PC-9 (cell line): ENCODE measurements at regions not wholly inside any gene's neighbourhood (a gene's known extent, or its start where the extent isn't known, plus 50 kb on each side); places are given as distances from the start of the nearest gene placed in this dataset.

Experiments used
- EZH2 ChIP-seq: fragments of 200-600 bp; sonication (generic); IDR thresholded peaks from 2 replicates; pipeline ENCODE4 v1.8.0; 2017; ENCODE audit warnings: antibody characterized with exemption, low read depth
- TF ChIP-seq, protein P1 (sequence below): fragments of 200-600 bp; sonication (generic); conservative IDR thresholded peaks from 2 replicates; pipeline ENCODE4 v1.6.1; 2017; ENCODE audit warnings: mixed run types, antibody characterized with exemption, mild to moderate bottlenecking, moderate library complexity

DNA sequence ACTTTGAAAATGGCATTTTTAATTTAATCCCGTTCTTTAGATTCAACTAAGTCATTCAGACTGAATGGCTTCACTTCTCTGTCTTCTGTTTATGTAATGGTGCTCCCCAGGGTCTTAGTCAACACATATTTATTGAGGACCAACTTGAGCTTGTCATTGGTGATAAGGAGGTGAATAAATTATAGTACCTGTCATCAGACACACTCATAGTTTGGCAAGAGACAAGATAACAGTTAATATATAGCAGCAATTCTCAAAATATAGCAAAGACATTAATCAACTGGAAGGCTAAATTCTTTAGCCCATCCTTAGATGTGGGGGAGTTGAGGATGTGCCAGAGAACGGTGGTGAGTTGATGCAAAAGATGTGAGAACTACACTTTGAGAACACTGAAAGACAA is 78.4 kb downstream of the MACIR start:
- TF ChIP-seq, protein P1, sequence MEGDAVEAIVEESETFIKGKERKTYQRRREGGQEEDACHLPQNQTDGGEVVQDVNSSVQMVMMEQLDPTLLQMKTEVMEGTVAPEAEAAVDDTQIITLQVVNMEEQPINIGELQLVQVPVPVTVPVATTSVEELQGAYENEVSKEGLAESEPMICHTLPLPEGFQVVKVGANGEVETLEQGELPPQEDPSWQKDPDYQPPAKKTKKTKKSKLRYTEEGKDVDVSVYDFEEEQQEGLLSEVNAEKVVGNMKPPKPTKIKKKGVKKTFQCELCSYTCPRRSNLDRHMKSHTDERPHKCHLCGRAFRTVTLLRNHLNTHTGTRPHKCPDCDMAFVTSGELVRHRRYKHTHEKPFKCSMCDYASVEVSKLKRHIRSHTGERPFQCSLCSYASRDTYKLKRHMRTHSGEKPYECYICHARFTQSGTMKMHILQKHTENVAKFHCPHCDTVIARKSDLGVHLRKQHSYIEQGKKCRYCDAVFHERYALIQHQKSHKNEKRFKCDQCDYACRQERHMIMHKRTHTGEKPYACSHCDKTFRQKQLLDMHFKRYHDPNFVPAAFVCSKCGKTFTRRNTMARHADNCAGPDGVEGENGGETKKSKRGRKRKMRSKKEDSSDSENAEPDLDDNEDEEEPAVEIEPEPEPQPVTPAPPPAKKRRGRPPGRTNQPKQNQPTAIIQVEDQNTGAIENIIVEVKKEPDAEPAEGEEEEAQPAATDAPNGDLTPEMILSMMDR: no peak
- TF ChIP-seq EZH2: no peak
